ENCODE measurements at regions not wholly inside any gene's neighbourhood (a gene's known extent, or its start where the extent isn't known, plus 50 kb on each side); places are given as distances from the start of the nearest gene placed in this dataset.

- ATAC-seq, result no peak
- no peak for DNase-seq (ENCODE audit: low spot score)
Measured at GRCh38 chr4:3830774-3831528, 64.8 kb downstream of the ADRA2C start.

GRCh38 chr4:3831529-3832150 lies 65.5 kb downstream of the ADRA2C start:
- intact Hi-C loops (cut with DNase I), result no loop called here
- ATAC-seq (no peak), DNase-seq (ENCODE audit: low spot score) (no peak)

More at GRCh38 chr4:3830774-3831528, 64.8 kb downstream of the ADRA2C start:
- intact Hi-C loops (cut with DNase I), result no loop called here

- ATAC-seq (no peak), DNase-seq (ENCODE audit: low spot score) (no peak)
- intact Hi-C loops (cut with DNase I), result no loop called here
Measured at GRCh38 chr4:3832536-3833220, 66.5 kb downstream of the ADRA2C start.

- ATAC-seq (no peak), DNase-seq (ENCODE audit: low spot score) (no peak)
- intact Hi-C loops (cut with DNase I), result no loop called here
Measured at GRCh38 chr4:3833326-3833989, 67.3 kb downstream of the ADRA2C start.

GRCh38 chr4:3834186-3834662 lies 68.0 kb downstream of the ADRA2C start:
- ATAC-seq (no peak), DNase-seq (ENCODE audit: low spot score) (no peak)
- intact Hi-C loops (cut with DNase I), result no loop called here

- intact Hi-C loops (cut with DNase I), result no loop called here
- no peak for DNase-seq (ENCODE audit: low spot score)
- no peak for ATAC-seq
Measured at GRCh38 chr4:3834663-3835521, 68.7 kb downstream of the ADRA2C start.

GRCh38 chr4:3835527-3836405 lies 69.6 kb downstream of the ADRA2C start:
- DNase-seq (ENCODE audit: low spot score), result no peak
- ATAC-seq, result no peak
- intact Hi-C loops (cut with DNase I), result no loop called here

GRCh38 chr4:3836406-3836755 lies 70.2 kb downstream of the ADRA2C start:
- ATAC-seq (no peak), DNase-seq (ENCODE audit: low spot score) (no peak)
- intact Hi-C loops (cut with DNase I), result no loop called here

GRCh38 chr4:3836756-3837601 lies 70.8 kb downstream of the ADRA2C start:
- DNase-seq (ENCODE audit: low spot score) (no peak), ATAC-seq (no peak)
- intact Hi-C loops (cut with DNase I), result no loop called here

- intact Hi-C loops (cut with DNase I), result no loop called here
- ATAC-seq (no peak), DNase-seq (ENCODE audit: low spot score) (no peak)
Measured at GRCh38 chr4:3838437-3839380, 72.5 kb downstream of the ADRA2C start.

GRCh38 chr4:3845094-3845743 lies 79.0 kb downstream of the ADRA2C start:
- ATAC-seq (no peak), DNase-seq (ENCODE audit: low spot score) (no peak)
- intact Hi-C loops (cut with DNase I), result no loop called here

GRCh38 chr4:3845744-3846429 lies 79.7 kb downstream of the ADRA2C start:
- DNase-seq (ENCODE audit: low spot score) (no peak), ATAC-seq (no peak)
- intact Hi-C loops (cut with DNase I), result no loop called here

- intact Hi-C loops (cut with DNase I), result no loop called here
- DNase-seq (ENCODE audit: low spot score), result no peak
- no peak for ATAC-seq
Measured at GRCh38 chr4:3847211-3847940, 81.2 kb downstream of the ADRA2C start.

- no peak for DNase-seq (ENCODE audit: low spot score)
- ATAC-seq, result no peak
- intact Hi-C loops (cut with DNase I), result no loop called here
Measured at GRCh38 chr4:3848323-3848722, 82.1 kb downstream of the ADRA2C start.
